ENCODE measurements at regions not wholly inside any gene's neighbourhood (a gene's known extent, or its start where the extent isn't known, plus 50 kb on each side); places are given as distances from the start of the nearest gene placed in this dataset.

- TF ChIP-seq CTCF (IDR thresholded peaks at IDR 0.05) (no peak), POLR2A (IDR thresholded peaks at IDR 0.05) (no peak)
These were observed 1577.5 kb upstream of the PRR20A start for GRCh38 chr13:55563267-55563666.
